ENCODE measurements at regions not wholly inside any gene's neighbourhood (a gene's known extent, or its start where the extent isn't known, plus 50 kb on each side); places are given as distances from the start of the nearest gene placed in this dataset.

- H3K9me3 ChIP-seq (ENCODE audit: insufficient read depth, low read length): no peaks in the 10 kb centered on the region
- H3K9ac ChIP-seq (ENCODE audit: low read length): no peak overlapping the region
- no peaks in the 10 kb centered on the region for H3F3A ChIP-seq (ENCODE audit: insufficient read depth)
- H2AFZ ChIP-seq (ENCODE audit: low read depth, low read length, severe bottlenecking): no peak overlapping the region
- H4K20me1 ChIP-seq (ENCODE audit: low read depth, low read length): no peaks in the 10 kb centered on the region
- no peak overlapping the region for H3K27ac ChIP-seq (ENCODE audit: low read depth, low read length)
- H3K27me3 ChIP-seq (ENCODE audit: low read length): no peaks in the 10 kb centered on the region
- H3K9me2 ChIP-seq (replicated peaks; ENCODE audit: insufficient read depth, low read length): no peaks in the 10 kb centered on the region
- no peaks in the 10 kb centered on the region for H3K36me3 ChIP-seq (ENCODE audit: low read length)
- no peak for TF ChIP-seq CTCF (IDR thresholded peaks at IDR 0.05; ENCODE audit: insufficient read depth, low read length, poor library complexity, severe bottlenecking)
- no peaks in the 10 kb centered on the region for H3K79me2 ChIP-seq (ENCODE audit: insufficient read depth, low read length)
- no peak overlapping the region for H3K4me2 ChIP-seq (ENCODE audit: low read depth, low read length, poor library complexity, severe bottlenecking)
- no peak overlapping the region for H3K4me3 ChIP-seq (ENCODE audit: insufficient read depth, low read length, poor library complexity, severe bottlenecking)
Measured at GRCh38 chr1:81329041-81329440, 471.7 kb upstream of the ADGRL2 start.

- no peaks in the 10 kb centered on the region for H3K36me3 ChIP-seq (ENCODE audit: low read length)
- H4K20me1 ChIP-seq (ENCODE audit: low read depth, low read length): no peaks in the 10 kb centered on the region
- H3K27me3 ChIP-seq (ENCODE audit: low read length): no peaks in the 10 kb centered on the region
- no peaks in the 10 kb centered on the region for H3K9me2 ChIP-seq (replicated peaks; ENCODE audit: insufficient read depth, low read length)
- H3K4me3 ChIP-seq (ENCODE audit: insufficient read depth, low read length, poor library complexity, severe bottlenecking): no peak overlapping the region
- H2AFZ ChIP-seq (ENCODE audit: low read depth, low read length, severe bottlenecking): no peak overlapping the region
- H3K79me2 ChIP-seq (ENCODE audit: insufficient read depth, low read length): no peaks in the 10 kb centered on the region
- no peak for TF ChIP-seq CTCF (IDR thresholded peaks at IDR 0.05; ENCODE audit: insufficient read depth, low read length, poor library complexity, severe bottlenecking)
- no peak for TF ChIP-seq EZH2phosphoT487 (conservative IDR thresholded peaks at IDR 0.05; ENCODE audit: low read length)
- H3K9ac ChIP-seq (ENCODE audit: low read length): no peak overlapping the region
- H3K4me2 ChIP-seq (ENCODE audit: low read depth, low read length, poor library complexity, severe bottlenecking): no peak overlapping the region
- H3K9me3 ChIP-seq (ENCODE audit: insufficient read depth, low read length): no peaks in the 10 kb centered on the region
- no peaks in the 10 kb centered on the region for H3F3A ChIP-seq (ENCODE audit: insufficient read depth)
- H3K27ac ChIP-seq (ENCODE audit: low read depth, low read length): no peak overlapping the region
Measured at GRCh38 chr1:81327743-81328142, 473.0 kb upstream of the ADGRL2 start.

DNA sequence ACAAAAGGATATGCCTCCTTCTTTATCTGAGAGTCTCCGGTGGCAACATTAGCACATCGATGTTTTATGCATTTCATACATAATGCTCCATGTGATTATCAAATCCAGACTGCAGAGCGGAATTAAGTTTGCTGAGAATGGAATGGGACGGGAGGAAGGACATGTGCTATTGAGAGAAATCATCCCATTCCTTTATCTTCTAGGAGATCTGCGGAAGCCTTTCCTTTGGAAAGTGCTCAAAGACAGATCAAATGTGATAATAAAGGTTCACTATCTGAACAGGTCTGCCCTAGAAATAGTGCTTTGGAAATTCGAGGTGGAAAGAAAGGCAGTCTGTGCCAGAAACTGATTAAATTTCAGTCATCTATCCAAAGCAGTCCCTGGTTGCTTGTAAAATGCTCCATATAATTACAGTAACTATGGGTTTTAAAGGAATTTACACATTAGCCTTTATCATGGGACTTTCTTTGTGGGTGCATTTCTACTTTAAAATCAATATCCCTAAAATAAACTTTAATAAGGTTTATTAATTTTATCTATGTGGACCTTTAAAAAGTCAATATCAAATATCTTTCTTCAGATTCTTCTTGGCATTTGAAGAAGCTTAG lies 473.5 kb upstream of the ADGRL2 start:
- H2AFZ ChIP-seq (ENCODE audit: low read depth, low read length, severe bottlenecking): no peak overlapping the region
- no peaks in the 10 kb centered on the region for H4K20me1 ChIP-seq (ENCODE audit: low read depth, low read length)
- H3K4me3 ChIP-seq (ENCODE audit: insufficient read depth, low read length, poor library complexity, severe bottlenecking): no peak overlapping the region
- H3K79me2 ChIP-seq (ENCODE audit: insufficient read depth, low read length): no peaks in the 10 kb centered on the region
- no peaks in the 10 kb centered on the region for H3K9me2 ChIP-seq (replicated peaks; ENCODE audit: insufficient read depth, low read length)
- no peaks in the 10 kb centered on the region for H3F3A ChIP-seq (ENCODE audit: insufficient read depth)
- no peak overlapping the region for H3K27ac ChIP-seq (ENCODE audit: low read depth, low read length)
- TF ChIP-seq EZH2phosphoT487 (conservative IDR thresholded peaks at IDR 0.05; ENCODE audit: low read length) (no peak), CTCF (IDR thresholded peaks at IDR 0.05; ENCODE audit: insufficient read depth, low read length, poor library complexity, severe bottlenecking) (no peak)
- H3K36me3 ChIP-seq (ENCODE audit: low read length): no peaks in the 10 kb centered on the region
- H3K9ac ChIP-seq (ENCODE audit: low read length): no peak overlapping the region
- H3K9me3 ChIP-seq (ENCODE audit: insufficient read depth, low read length): no peaks in the 10 kb centered on the region
- H3K4me2 ChIP-seq (ENCODE audit: low read depth, low read length, poor library complexity, severe bottlenecking): no peak overlapping the region
- no peaks in the 10 kb centered on the region for H3K27me3 ChIP-seq (ENCODE audit: low read length)

Data from SU-DHL-6 (cell line).